ENCODE measurements at regions not wholly inside any gene's neighbourhood (a gene's known extent, or its start where the extent isn't known, plus 50 kb on each side); places are given as distances from the start of the nearest gene placed in this dataset.

GRCh38 chr5:167250996-167251395 is 1040.4 kb upstream of the WWC1 start:
- no peak for TF ChIP-seq CTCF (IDR thresholded peaks at IDR 0.05)
- TF ChIP-seq ZNF512 (CRISPR knock-in tag; IDR thresholded peaks at IDR 0.05; ENCODE audit: borderline replicate concordance) = no peak
- TF ChIP-seq USF2 (CRISPR knock-in tag; IDR thresholded peaks at IDR 0.05) = no peak
- no peak for TF ChIP-seq AR (CRISPR knock-in tag; IDR thresholded peaks at IDR 0.05)
- no peak for TF ChIP-seq FOXP1 (CRISPR knock-in tag; IDR thresholded peaks at IDR 0.05; ENCODE audit: borderline replicate concordance)
- TF ChIP-seq ZNF281 (CRISPR knock-in tag; IDR thresholded peaks at IDR 0.05) = no peak
- TF ChIP-seq E2F5 (CRISPR knock-in tag; IDR thresholded peaks at IDR 0.05) = no peak
- TF ChIP-seq JUN (CRISPR knock-in tag; IDR thresholded peaks at IDR 0.05) = no peak
